ENCODE measurements at regions not wholly inside any gene's neighbourhood (a gene's known extent, or its start where the extent isn't known, plus 50 kb on each side); places are given as distances from the start of the nearest gene placed in this dataset.

GRCh38 chrX:121102101-121102500, 54.7 kb downstream of the GLUD2 start:
- DNase-seq: no peak
- Histone ChIP-seq H3K9me3 (ENCODE audit: control insufficient read depth, low read depth, low read length) (no peaks in the 10 kb centered on the region), H3K4me1 (ENCODE audit: control insufficient read depth, insufficient read depth, low read length) (no peaks in the 10 kb centered on the region), H3K27me3 (ENCODE audit: control insufficient read depth, insufficient read depth, low read length) (no peaks in the 10 kb centered on the region), H3K36me3 (ENCODE audit: control insufficient read depth, insufficient read depth, low read length) (no peaks in the 10 kb centered on the region), H3K27ac (ENCODE audit: low read length) (no peak overlapping the region), H3K4me3 (ENCODE audit: low read length) (no peak overlapping the region)

DNA sequence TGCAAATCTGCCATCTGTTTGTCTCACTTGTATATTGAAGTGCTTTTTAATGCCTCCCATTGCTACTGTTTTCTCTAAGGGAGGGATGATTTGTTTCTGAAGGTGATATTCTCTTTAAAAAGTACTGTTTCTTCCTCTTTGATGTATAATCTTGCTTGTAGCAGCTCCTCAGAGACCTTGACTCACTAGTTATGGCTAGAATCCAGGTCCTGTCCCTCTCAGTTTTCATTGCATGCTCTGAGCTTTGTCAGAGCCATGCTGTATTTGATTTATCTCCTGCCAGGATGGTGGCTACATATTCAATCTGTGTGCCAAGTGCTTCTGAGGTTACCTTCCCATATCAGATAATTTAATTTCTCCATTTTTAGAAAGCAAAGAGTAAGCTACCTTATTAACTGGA, 56.0 kb downstream of the GLUD2 start:
- DNase-seq: no peak
- Histone ChIP-seq H3K27ac (ENCODE audit: low read length) (no peak overlapping the region), H3K36me3 (ENCODE audit: control insufficient read depth, insufficient read depth, low read length) (no peaks in the 10 kb centered on the region), H3K4me3 (ENCODE audit: low read length) (no peak overlapping the region), H3K4me1 (ENCODE audit: control insufficient read depth, insufficient read depth, low read length) (no peaks in the 10 kb centered on the region), H3K27me3 (ENCODE audit: control insufficient read depth, insufficient read depth, low read length) (no peaks in the 10 kb centered on the region), H3K9me3 (ENCODE audit: control insufficient read depth, low read depth, low read length) (peaks cover under 1% of the 10 kb centered on the region)

- no peak for DNase-seq
- Histone ChIP-seq H3K4me1 (ENCODE audit: control insufficient read depth, insufficient read depth, low read length) (no peaks in the 10 kb centered on the region), H3K4me3 (ENCODE audit: low read length) (no peak overlapping the region), H3K36me3 (ENCODE audit: control insufficient read depth, insufficient read depth, low read length) (no peaks in the 10 kb centered on the region), H3K9me3 (ENCODE audit: control insufficient read depth, low read depth, low read length) (peaks cover 3% of the 10 kb centered on the region), H3K27ac (ENCODE audit: low read length) (no peak overlapping the region), H3K27me3 (ENCODE audit: control insufficient read depth, insufficient read depth, low read length) (no peaks in the 10 kb centered on the region)
- WGBS (ENCODE audit: insufficient coverage, low lambda C conversion rate): no CpG with 5 or more reads among the region's 7 CpGs
These were observed 59.2 kb downstream of the GLUD2 start for GRCh38 chrX:121106484-121107235.

- no peak for DNase-seq
- no CpG with 5 or more reads among the region's 2 CpGs for WGBS (ENCODE audit: insufficient coverage, low lambda C conversion rate)
- H3K4me3 ChIP-seq (ENCODE audit: low read length): no peak overlapping the region
These were observed 62.6 kb downstream of the GLUD2 start for GRCh38 chrX:121109986-121110385.

DNA sequence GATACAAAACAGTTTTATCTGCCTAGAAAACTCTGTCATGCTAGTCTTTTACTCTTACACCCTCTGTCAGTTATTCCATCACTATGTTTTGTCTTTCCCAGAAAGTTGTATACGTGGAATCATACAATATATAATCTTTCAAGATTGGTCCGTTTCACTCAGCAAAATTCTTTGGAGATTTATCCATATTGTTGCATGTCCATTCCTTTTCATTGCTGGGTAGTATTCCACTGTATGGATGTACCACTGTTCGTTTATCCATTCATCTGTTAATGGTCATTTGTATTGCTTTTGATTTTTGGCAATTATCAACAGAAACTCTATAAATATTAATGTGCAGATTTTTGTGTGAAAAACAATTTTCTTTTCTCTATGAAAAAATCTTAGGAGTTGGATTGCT, 63.1 kb downstream of the GLUD2 start:
- no CpG with 5 or more reads among the region's 3 CpGs for WGBS (ENCODE audit: insufficient coverage, low lambda C conversion rate)
- H3K36me3 ChIP-seq (ENCODE audit: control insufficient read depth, insufficient read depth, low read length): no peaks in the 10 kb centered on the region
- H3K27me3 ChIP-seq (ENCODE audit: control insufficient read depth, insufficient read depth, low read length): no peaks in the 10 kb centered on the region
- no peak overlapping the region for H3K27ac ChIP-seq (ENCODE audit: low read length)
- H3K4me3 ChIP-seq (ENCODE audit: low read length): no peak overlapping the region
- peaks cover 3% of the 10 kb centered on the region for H3K9me3 ChIP-seq (ENCODE audit: control insufficient read depth, low read depth, low read length)
- DNase-seq: no peak
- no peaks in the 10 kb centered on the region for H3K4me1 ChIP-seq (ENCODE audit: control insufficient read depth, insufficient read depth, low read length)

More at GRCh38 chrX:121109986-121110385, 62.6 kb downstream of the GLUD2 start:
- H3K4me1 ChIP-seq (ENCODE audit: control insufficient read depth, insufficient read depth, low read length): no peaks in the 10 kb centered on the region
- H3K27ac ChIP-seq (ENCODE audit: low read length): no peak overlapping the region
- H3K27me3 ChIP-seq (ENCODE audit: control insufficient read depth, insufficient read depth, low read length): no peaks in the 10 kb centered on the region
- H3K36me3 ChIP-seq (ENCODE audit: control insufficient read depth, insufficient read depth, low read length): no peaks in the 10 kb centered on the region
- H3K9me3 ChIP-seq (ENCODE audit: control insufficient read depth, low read depth, low read length): peaks cover 3% of the 10 kb centered on the region

GRCh38 chrX:121114691-121115090, 67.3 kb downstream of the GLUD2 start:
- Histone ChIP-seq H3K27me3 (ENCODE audit: control insufficient read depth, insufficient read depth, low read length) (no peaks in the 10 kb centered on the region), H3K9me3 (ENCODE audit: control insufficient read depth, low read depth, low read length) (no peaks in the 10 kb centered on the region), H3K36me3 (ENCODE audit: control insufficient read depth, insufficient read depth, low read length) (no peaks in the 10 kb centered on the region), H3K4me3 (ENCODE audit: low read length) (no peak overlapping the region), H3K27ac (ENCODE audit: low read length) (no peak overlapping the region), H3K4me1 (ENCODE audit: control insufficient read depth, insufficient read depth, low read length) (no peaks in the 10 kb centered on the region)
- no CpG with 5 or more reads among the region's 1 CpG for WGBS (ENCODE audit: insufficient coverage, low lambda C conversion rate)
- DNase-seq: no peak

DNA sequence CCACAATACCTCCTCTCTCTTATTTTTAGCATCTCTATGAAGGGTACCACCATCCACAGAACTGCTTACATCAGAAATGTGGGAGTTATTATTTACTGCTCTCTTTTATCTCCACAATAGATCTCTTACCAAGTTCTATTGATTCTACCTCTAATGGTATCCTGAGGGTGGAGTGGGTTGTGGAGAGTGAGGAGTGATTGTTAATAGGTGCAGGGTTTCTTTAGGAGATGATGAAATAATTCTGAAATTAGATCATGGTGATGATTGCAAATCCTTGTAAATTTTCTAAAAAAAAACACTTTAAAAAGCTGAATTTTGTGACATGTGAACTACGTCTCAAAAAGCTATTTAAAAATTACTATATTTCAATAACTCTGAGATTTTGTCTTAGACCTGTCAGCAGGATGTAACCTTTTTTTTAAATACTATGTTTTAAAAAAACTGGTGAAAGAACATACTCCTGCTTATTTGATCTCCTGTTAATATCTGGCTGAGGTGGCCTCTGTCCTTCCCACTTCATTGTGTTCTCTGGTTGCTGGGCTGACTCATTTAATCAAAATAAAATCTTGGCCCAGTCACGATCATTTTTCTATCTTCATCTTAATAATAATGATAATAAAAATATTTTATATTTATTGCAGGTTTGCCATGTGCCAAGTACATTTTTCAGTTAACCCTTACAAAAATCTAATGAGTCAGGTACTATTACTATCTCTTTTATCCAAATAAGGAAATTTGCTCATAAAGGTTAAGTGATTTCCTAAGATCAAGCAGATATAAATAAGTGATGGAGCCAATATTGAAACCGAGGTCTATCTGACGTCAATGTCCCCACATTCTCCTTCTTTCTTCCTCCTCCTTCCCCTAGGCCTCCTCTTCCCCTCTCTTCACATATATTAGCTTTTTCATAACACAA, 73.5 kb downstream of the GLUD2 start:
- no CpG with 5 or more reads among the region's 4 CpGs for WGBS (ENCODE audit: insufficient coverage, low lambda C conversion rate)
- no peaks in the 10 kb centered on the region for H3K4me1 ChIP-seq (ENCODE audit: control insufficient read depth, insufficient read depth, low read length)
- DNase-seq: no peak
- no peaks in the 10 kb centered on the region for H3K9me3 ChIP-seq (ENCODE audit: control insufficient read depth, low read depth, low read length)
- H3K4me3 ChIP-seq (ENCODE audit: low read length): no peak overlapping the region
- no peaks in the 10 kb centered on the region for H3K27me3 ChIP-seq (ENCODE audit: control insufficient read depth, insufficient read depth, low read length)
- H3K27ac ChIP-seq (ENCODE audit: low read length): no peak overlapping the region
- no peaks in the 10 kb centered on the region for H3K36me3 ChIP-seq (ENCODE audit: control insufficient read depth, insufficient read depth, low read length)

- DNase-seq: no peak
- H3K27me3 ChIP-seq (ENCODE audit: control insufficient read depth, insufficient read depth, low read length): no peaks in the 10 kb centered on the region
- H3K4me3 ChIP-seq (ENCODE audit: low read length): no peak overlapping the region
- no peaks in the 10 kb centered on the region for H3K36me3 ChIP-seq (ENCODE audit: control insufficient read depth, insufficient read depth, low read length)
- H3K4me1 ChIP-seq (ENCODE audit: control insufficient read depth, insufficient read depth, low read length): no peaks in the 10 kb centered on the region
- no peak overlapping the region for H3K27ac ChIP-seq (ENCODE audit: low read length)
- WGBS (ENCODE audit: insufficient coverage, low lambda C conversion rate): no CpG with 5 or more reads among the region's 3 CpGs
- no peaks in the 10 kb centered on the region for H3K9me3 ChIP-seq (ENCODE audit: control insufficient read depth, low read depth, low read length)
These were observed 74.9 kb downstream of the GLUD2 start for GRCh38 chrX:121122332-121122731.

DNA sequence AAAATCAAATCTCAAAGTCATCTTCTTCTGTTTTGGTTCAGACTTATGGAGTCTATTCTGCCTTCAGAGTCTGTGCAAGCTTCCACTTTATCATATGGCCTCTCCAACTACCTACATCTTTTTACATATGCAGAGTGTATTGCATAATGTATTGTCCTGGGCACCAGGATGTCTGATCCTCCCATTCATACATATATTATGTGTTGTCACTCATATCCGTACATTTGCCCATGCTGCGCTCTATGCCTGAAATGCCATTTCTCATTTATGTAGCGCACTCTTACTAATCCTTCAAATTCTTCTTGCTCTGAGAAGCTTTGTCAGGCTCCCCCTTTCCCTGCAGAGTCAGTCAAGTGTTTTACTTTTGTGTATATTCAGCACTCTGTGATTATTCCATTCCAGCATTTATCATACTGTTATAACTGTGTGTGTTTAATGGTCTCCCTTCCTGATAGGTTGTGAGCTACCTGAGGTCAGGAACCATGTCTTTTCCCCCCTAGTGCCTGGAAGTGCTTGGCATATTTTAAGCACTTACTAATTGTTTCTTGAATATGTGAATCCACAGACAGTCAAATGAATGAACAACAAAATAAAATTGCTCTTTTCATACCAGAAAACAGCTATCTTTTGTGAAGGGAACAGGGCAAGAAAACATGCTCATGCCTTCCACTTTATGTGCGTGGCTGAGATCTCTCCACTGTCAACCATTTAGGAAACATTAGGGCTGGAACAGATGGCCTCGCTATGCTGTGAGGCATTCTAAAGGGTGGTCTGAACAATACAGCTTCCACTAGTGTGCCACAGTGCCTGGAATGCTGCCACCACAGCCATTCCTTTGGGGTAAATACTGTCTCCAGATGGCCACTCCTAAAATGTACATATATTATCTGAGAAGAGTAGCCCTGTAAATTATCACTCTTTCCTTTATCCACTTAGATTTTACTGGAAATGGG, 81.8 kb downstream of the GLUD2 start:
- Histone ChIP-seq H3K36me3 (ENCODE audit: control insufficient read depth, insufficient read depth, low read length) (no peaks in the 10 kb centered on the region), H3K27me3 (ENCODE audit: control insufficient read depth, insufficient read depth, low read length) (no peaks in the 10 kb centered on the region), H3K4me3 (ENCODE audit: low read length) (no peak overlapping the region), H3K27ac (ENCODE audit: low read length) (no peak overlapping the region), H3K9me3 (ENCODE audit: control insufficient read depth, low read depth, low read length) (no peaks in the 10 kb centered on the region), H3K4me1 (ENCODE audit: control insufficient read depth, insufficient read depth, low read length) (no peaks in the 10 kb centered on the region)
- WGBS (ENCODE audit: insufficient coverage, low lambda C conversion rate): no CpG with 5 or more reads among the region's 5 CpGs
- no peak for DNase-seq

GRCh38 chrX:121132675-121133074, 85.3 kb downstream of the GLUD2 start:
- no CpG with 5 or more reads among the region's 6 CpGs for WGBS (ENCODE audit: insufficient coverage, low lambda C conversion rate)
- Histone ChIP-seq H3K9me3 (ENCODE audit: control insufficient read depth, low read depth, low read length) (no peaks in the 10 kb centered on the region), H3K27ac (ENCODE audit: low read length) (no peak overlapping the region), H3K4me1 (ENCODE audit: control insufficient read depth, insufficient read depth, low read length) (no peaks in the 10 kb centered on the region), H3K36me3 (ENCODE audit: control insufficient read depth, insufficient read depth, low read length) (no peaks in the 10 kb centered on the region), H3K27me3 (ENCODE audit: control insufficient read depth, insufficient read depth, low read length) (no peaks in the 10 kb centered on the region), H3K4me3 (ENCODE audit: low read length) (no peak overlapping the region)
- DNase-seq: no peak

Data from large intestine (tissue), 3 donors.